Caco-2 (cell line): ENCODE measurements at regions not wholly inside any gene's neighbourhood (a gene's known extent, or its start where the extent isn't known, plus 50 kb on each side); places are given as distances from the start of the nearest gene placed in this dataset.

Experiments
- BruUV-seq: library from RNA; stranded (reverse); fragments of 400-500 nt; replicated peaks from 2 replicates; lab custom pipeline; 2021; lab: Mats Ljungman, UMichigan
- CTCF ChIA-PET: fragments of 300-600 bp; sonication (Branson Sonifier 250); formaldehyde crosslinking; loops from one replicate; lab custom pipeline; 2022; ENCODE audit warnings: antibody characterized with exemption; lab: Charles Lee
- POLR2A ChIA-PET: fragments of 300-600 bp; sonication (Branson Sonifier 250); formaldehyde crosslinking; loops from one replicate; lab custom pipeline; 2022; ENCODE audit warnings: antibody characterized with exemption; lab: Charles Lee
- DNase-seq, 2 experiments: peaks; one replicate each; pipeline versions ENCODE4 v3.0.0 to v3.0.0-alpha.2; 2020 to 2022
- H3K27me3 ChIP-seq: replicated peaks from 2 replicates; pipeline ENCODE4 v1.6.0; 2011; ENCODE audit warnings: low read length; ENCODE audit not compliant: control insufficient read depth, insufficient read depth
- H3K36me3 ChIP-seq: 2 replicates; pipeline ENCODE4 v1.5.1; 2011; ENCODE audit warnings: low read length; ENCODE audit not compliant: control insufficient read depth, insufficient read depth
- H3K4me1 ChIP-seq: fragments of 250-450 bp; sonication (Bioruptor Pico); 2 replicates; pipeline ENCODE4 v1.5.1; 2020; ENCODE audit warnings: mild to moderate bottlenecking
- H3K4me3 ChIP-seq: 2 replicates; pipeline ENCODE4 v1.5.1; 2011; ENCODE audit warnings: low read depth, mild to moderate bottlenecking, control low read depth, low read length
- H3K9me3 ChIP-seq: fragments of 250-450 bp; sonication (Bioruptor Pico); 2 replicates; pipeline ENCODE4 v1.5.1; 2020; ENCODE audit warnings: mild to moderate bottlenecking, moderate library complexity
- H3K27ac Mint-ChIP-seq: one replicate; pipeline ENCODE4 v1.8.0; 2022; ENCODE audit warnings: mixed read lengths; ENCODE audit not compliant: unreplicated experiment
- H3K27me3 Mint-ChIP-seq: one replicate; pipeline ENCODE4 v1.8.0; 2022; ENCODE audit warnings: mixed read lengths; ENCODE audit not compliant: insufficient read depth, unreplicated experiment
- H3K36me3 Mint-ChIP-seq: one replicate; pipeline ENCODE4 v1.8.0; 2022; ENCODE audit warnings: mild to moderate bottlenecking, mixed read lengths; ENCODE audit not compliant: insufficient read depth, unreplicated experiment
- H3K4me1 Mint-ChIP-seq: one replicate; pipeline ENCODE4 v1.8.0; 2022; ENCODE audit warnings: low read depth, mixed read lengths; ENCODE audit not compliant: unreplicated experiment
- H3K4me3 Mint-ChIP-seq: one replicate; pipeline ENCODE4 v1.8.0; 2022; ENCODE audit warnings: mild to moderate bottlenecking, moderate library complexity, mixed read lengths; ENCODE audit not compliant: unreplicated experiment
- H3K9me3 Mint-ChIP-seq: one replicate; pipeline ENCODE4 v1.8.0; 2022; ENCODE audit warnings: mixed read lengths; ENCODE audit not compliant: unreplicated experiment
- intact Hi-C: fragments of 100-400 bp; cut with micrococcal nuclease; formaldehyde crosslinking; loops from one replicate; pipeline ENCODE4 v1.10.0; 2022; ENCODE audit not compliant: unreplicated experiment
- TF ChIP-seq, protein P1 (sequence below), 2 experiments: fragments of 200-600 bp in 1 of 2; IDR thresholded peaks; 1 replicate in 1 of 2; 2 replicates in 1 of 2; pipeline versions ENCODE4 v1.5.1 to v1.8.0; 2011 to 2022; ENCODE audit warnings: antibody characterized with exemption in 1 of 2, control low read depth in 1 of 2, inconsistent platforms in 1 of 2, low read depth in 1 of 2, low read length in 1 of 2, mild to moderate bottlenecking in 1 of 2, moderate library complexity in 1 of 2; ENCODE audit not compliant: insufficient read depth in 1 of 2, severe bottlenecking in 1 of 2, unreplicated experiment in 1 of 2

DNA sequence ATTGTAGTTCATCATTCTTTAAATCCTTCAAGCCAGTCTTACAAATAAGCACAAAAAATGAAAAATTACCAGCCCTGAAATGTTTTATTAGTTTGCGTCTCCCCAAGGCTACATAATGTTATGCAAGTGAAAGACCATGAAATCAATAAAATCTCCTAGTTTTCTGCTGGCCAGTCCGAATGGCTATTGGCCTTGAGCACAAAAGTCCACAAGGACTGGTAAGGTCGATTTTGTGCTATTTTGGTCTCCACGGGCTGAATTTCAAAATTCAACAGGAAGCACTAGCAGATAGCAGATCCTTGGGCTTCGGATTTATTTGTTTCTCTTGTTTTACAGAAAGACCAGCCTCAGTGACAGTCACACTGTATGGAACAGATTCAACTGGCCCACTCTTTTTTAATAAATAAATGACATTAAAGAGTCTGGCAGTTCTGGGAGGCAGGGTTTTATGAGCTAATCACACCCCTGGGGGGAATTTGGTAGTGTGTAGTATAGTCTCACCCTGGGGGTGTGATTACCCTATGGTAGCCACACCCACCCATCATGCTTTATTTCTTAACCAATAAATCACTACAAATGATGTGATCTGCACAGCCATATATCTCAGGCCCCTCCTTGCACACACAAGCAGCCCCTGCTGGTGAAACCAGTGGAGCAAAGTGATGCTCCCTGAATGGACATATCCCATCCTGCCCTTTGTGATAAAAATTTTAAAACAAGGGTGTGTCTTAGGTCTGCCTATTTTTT, 51.1 kb upstream of the TMEM33 start:
- no peaks in the 10 kb centered on the region for H3K36me3 Mint-ChIP-seq
- no peak overlapping the region for H3K4me3 Mint-ChIP-seq
- H3K27me3 Mint-ChIP-seq: no peaks in the 10 kb centered on the region
- no peak for DNase-seq
- H3K9me3 Mint-ChIP-seq: no peaks in the 10 kb centered on the region
- Histone ChIP-seq H3K4me1 (no peaks in the 10 kb centered on the region), H3K27me3 (no peaks in the 10 kb centered on the region; the same call in 1 of the 2 replicates), H3K9me3 (no peaks in the 10 kb centered on the region), H3K4me3 (no peak overlapping the region), H3K36me3 (no peaks in the 10 kb centered on the region)
- intact Hi-C loops: loop anchor here (1.0 to 2.0 kb wide), 2 partner anchors 29 to 191 kb away; no protein-coding TSS in a partner anchor
- BruUV-seq: no TSS peak
- TF ChIP-seq, protein P1, sequence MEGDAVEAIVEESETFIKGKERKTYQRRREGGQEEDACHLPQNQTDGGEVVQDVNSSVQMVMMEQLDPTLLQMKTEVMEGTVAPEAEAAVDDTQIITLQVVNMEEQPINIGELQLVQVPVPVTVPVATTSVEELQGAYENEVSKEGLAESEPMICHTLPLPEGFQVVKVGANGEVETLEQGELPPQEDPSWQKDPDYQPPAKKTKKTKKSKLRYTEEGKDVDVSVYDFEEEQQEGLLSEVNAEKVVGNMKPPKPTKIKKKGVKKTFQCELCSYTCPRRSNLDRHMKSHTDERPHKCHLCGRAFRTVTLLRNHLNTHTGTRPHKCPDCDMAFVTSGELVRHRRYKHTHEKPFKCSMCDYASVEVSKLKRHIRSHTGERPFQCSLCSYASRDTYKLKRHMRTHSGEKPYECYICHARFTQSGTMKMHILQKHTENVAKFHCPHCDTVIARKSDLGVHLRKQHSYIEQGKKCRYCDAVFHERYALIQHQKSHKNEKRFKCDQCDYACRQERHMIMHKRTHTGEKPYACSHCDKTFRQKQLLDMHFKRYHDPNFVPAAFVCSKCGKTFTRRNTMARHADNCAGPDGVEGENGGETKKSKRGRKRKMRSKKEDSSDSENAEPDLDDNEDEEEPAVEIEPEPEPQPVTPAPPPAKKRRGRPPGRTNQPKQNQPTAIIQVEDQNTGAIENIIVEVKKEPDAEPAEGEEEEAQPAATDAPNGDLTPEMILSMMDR (IDR thresholded peaks at IDR 0.05; ENCODE audit: insufficient read depth in 1 of 2, low read depth in 1 of 2, low read length in 1 of 2, severe bottlenecking in 1 of 2, unreplicated experiment in 1 of 2): peak in 1 of 2 experiments; percentile 3
- POLR2A ChIA-PET: no interaction called here
- H3K4me1 Mint-ChIP-seq: no peaks in the 10 kb centered on the region
- CTCF ChIA-PET: no interaction called here
- no peak overlapping the region for H3K27ac Mint-ChIP-seq

DNA sequence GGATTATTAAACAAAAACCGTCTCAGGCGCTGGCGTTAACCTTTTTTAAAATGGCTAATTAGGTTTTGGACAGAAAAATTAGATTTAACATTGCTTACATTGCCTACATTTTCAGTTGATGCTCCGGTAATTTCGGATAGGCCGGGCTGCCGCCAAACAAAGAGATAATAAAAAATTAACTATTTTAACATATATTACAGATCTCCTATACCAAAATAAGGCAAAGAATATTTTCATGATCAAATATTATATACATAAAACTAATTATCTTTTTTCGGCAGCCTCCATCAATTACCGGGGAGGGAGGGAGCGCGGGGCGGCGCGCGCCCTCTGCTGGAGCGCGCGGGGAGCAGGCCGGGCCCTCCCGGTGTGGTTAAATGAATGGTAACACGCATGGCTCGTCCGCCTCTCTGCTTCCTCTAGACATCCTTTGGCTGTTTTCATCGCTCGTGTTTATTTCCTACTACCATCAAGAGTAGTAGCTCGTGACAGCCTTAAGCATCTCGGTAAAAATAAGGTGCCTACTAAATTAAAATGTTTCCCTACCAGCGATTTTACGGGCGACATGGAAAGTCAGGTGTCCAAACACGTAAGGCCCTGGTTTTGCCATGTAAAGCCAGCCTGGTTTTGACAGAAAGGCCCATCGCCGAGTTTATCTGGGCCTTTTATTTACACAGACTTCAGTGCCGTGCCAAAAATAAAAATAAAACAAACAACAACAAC, 52.4 kb upstream of the TMEM33 start:
- no peak overlapping the region for H3K4me3 Mint-ChIP-seq
- H3K9me3 ChIP-seq: no peaks in the 10 kb centered on the region
- H3K27me3 Mint-ChIP-seq: no peaks in the 10 kb centered on the region
- H3K36me3 ChIP-seq: no peaks in the 10 kb centered on the region
- no peaks in the 10 kb centered on the region for H3K36me3 Mint-ChIP-seq
- DNase-seq: peak in 1 of 2 experiments; percentile 38
- TF ChIP-seq, protein P1 (IDR thresholded peaks at IDR 0.05; ENCODE audit: insufficient read depth in 1 of 2, low read depth in 1 of 2, low read length in 1 of 2, severe bottlenecking in 1 of 2, unreplicated experiment in 1 of 2): peak; percentile 79 to 84
- intact Hi-C loops: loop anchor here (1.0 to 2.0 kb wide), 2 partner anchors 28 to 189 kb away; no protein-coding TSS in a partner anchor
- H3K4me1 ChIP-seq: no peaks in the 10 kb centered on the region
- no peaks in the 10 kb centered on the region; the same call in 1 of the 2 replicates for H3K27me3 ChIP-seq
- ChIA-PET POLR2A (no interaction called here), CTCF (no interaction called here)
- no peaks in the 10 kb centered on the region for H3K9me3 Mint-ChIP-seq
- no peak overlapping the region for H3K4me3 ChIP-seq
- BruUV-seq: no TSS peak
- H3K27ac Mint-ChIP-seq: no peak overlapping the region
- no peaks in the 10 kb centered on the region for H3K4me1 Mint-ChIP-seq

DNA sequence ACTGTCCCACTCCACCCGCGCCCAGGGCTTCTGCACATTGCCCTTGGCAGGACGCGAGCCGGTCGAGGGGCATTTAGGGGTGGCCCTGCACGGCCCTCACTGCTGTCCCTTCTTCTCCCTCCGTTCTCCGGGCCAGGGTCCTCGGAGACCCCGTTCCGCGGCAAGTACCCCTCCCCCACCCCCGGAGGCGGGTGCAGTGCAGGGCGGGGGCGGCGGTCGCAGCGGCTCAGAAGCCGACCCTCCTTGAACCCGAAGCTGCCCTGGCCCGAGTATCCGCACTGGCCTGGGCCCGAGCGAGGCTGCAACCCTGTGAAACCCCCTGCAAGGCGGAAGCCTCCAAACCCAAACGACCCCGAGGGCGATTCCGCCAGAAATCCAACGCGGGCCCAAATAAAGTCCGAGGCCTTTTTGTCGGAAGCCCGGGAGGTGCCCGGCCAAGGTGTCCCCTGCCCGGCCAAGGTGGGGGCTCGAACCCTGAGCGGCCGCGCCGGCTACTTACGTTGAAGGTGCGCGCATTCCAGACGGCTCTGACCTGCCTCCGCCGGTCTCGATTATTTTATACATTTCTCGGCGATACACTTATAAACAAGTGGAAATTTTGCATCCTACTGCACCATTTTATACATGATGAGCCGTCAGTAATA, 53.1 kb upstream of the TMEM33 start:
- intact Hi-C loops: loop anchor here (2.0 kb wide), 1 partner anchor 27 kb away; no protein-coding TSS in a partner anchor
- TF ChIP-seq, protein P1 (IDR thresholded peaks at IDR 0.05; ENCODE audit: insufficient read depth in 1 of 2, low read depth in 1 of 2, low read length in 1 of 2, severe bottlenecking in 1 of 2, unreplicated experiment in 1 of 2): no peak
- Mint-ChIP-seq H3K4me1 (no peaks in the 10 kb centered on the region), H3K36me3 (no peaks in the 10 kb centered on the region), H3K27me3 (no peaks in the 10 kb centered on the region), H3K27ac (no peak overlapping the region), H3K4me3 (no peak overlapping the region), H3K9me3 (no peaks in the 10 kb centered on the region)
- no peaks in the 10 kb centered on the region for H3K9me3 ChIP-seq
- CTCF ChIA-PET: no interaction called here
- no peaks in the 10 kb centered on the region for H3K36me3 ChIP-seq
- no peak for DNase-seq
- no peaks in the 10 kb centered on the region for H3K4me1 ChIP-seq
- no peaks in the 10 kb centered on the region; the same call in 1 of the 2 replicates for H3K27me3 ChIP-seq
- no peak overlapping the region for H3K4me3 ChIP-seq
- BruUV-seq: no TSS peak
- POLR2A ChIA-PET: no interaction called here
